ENCODE measurements at regions not wholly inside any gene's neighbourhood (a gene's known extent, or its start where the extent isn't known, plus 50 kb on each side); places are given as distances from the start of the nearest gene placed in this dataset.

DNA sequence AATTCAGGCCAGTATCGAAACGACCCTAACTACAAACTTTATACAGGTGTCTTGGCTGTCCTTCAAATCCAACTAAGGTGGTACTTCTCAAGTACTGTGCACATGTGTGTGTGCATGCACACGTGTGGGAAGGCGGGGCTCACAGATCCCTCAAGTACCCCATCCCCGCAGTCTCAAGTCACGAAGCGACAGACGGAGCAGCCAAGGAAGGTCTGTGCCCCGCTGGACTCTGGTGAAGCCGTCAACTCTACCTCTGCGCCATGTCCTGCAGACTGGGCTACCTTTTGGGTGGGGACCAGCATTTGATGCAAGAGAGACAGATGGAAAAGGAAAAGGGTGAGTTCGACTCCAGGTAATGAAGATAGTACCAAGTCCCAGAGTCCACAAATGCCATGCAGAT is 169.0 kb downstream of the CRYBB2 start:
- no peak overlapping the region for H3K4me3 ChIP-seq (ENCODE audit: control insufficient read depth, low read depth, low read length)
- TF ChIP-seq, protein P1, sequence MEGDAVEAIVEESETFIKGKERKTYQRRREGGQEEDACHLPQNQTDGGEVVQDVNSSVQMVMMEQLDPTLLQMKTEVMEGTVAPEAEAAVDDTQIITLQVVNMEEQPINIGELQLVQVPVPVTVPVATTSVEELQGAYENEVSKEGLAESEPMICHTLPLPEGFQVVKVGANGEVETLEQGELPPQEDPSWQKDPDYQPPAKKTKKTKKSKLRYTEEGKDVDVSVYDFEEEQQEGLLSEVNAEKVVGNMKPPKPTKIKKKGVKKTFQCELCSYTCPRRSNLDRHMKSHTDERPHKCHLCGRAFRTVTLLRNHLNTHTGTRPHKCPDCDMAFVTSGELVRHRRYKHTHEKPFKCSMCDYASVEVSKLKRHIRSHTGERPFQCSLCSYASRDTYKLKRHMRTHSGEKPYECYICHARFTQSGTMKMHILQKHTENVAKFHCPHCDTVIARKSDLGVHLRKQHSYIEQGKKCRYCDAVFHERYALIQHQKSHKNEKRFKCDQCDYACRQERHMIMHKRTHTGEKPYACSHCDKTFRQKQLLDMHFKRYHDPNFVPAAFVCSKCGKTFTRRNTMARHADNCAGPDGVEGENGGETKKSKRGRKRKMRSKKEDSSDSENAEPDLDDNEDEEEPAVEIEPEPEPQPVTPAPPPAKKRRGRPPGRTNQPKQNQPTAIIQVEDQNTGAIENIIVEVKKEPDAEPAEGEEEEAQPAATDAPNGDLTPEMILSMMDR (conservative IDR thresholded peaks at IDR 0.05; ENCODE audit: control insufficient read depth, insufficient read depth, low read depth, low read length) = no peak
- DNase-seq (ENCODE audit: low read depth) = no peak

- TF ChIP-seq, protein P1 (conservative IDR thresholded peaks at IDR 0.05; ENCODE audit: control insufficient read depth, insufficient read depth, low read depth, low read length) = no peak
- no peak for DNase-seq (ENCODE audit: low read depth)
- H3K4me3 ChIP-seq (ENCODE audit: control insufficient read depth, low read depth, low read length) = no peak overlapping the region
These were observed 169.6 kb downstream of the CRYBB2 start for GRCh38 chr22:25388866-25389540.

- TF ChIP-seq, protein P1 (conservative IDR thresholded peaks at IDR 0.05; ENCODE audit: control insufficient read depth, insufficient read depth, low read depth, low read length) = no peak
- no peak overlapping the region for H3K4me3 ChIP-seq (ENCODE audit: control insufficient read depth, low read depth, low read length)
- no peak for DNase-seq (ENCODE audit: low read depth)
These were observed 170.1 kb downstream of the CRYBB2 start for GRCh38 chr22:25389541-25389919.

DNA sequence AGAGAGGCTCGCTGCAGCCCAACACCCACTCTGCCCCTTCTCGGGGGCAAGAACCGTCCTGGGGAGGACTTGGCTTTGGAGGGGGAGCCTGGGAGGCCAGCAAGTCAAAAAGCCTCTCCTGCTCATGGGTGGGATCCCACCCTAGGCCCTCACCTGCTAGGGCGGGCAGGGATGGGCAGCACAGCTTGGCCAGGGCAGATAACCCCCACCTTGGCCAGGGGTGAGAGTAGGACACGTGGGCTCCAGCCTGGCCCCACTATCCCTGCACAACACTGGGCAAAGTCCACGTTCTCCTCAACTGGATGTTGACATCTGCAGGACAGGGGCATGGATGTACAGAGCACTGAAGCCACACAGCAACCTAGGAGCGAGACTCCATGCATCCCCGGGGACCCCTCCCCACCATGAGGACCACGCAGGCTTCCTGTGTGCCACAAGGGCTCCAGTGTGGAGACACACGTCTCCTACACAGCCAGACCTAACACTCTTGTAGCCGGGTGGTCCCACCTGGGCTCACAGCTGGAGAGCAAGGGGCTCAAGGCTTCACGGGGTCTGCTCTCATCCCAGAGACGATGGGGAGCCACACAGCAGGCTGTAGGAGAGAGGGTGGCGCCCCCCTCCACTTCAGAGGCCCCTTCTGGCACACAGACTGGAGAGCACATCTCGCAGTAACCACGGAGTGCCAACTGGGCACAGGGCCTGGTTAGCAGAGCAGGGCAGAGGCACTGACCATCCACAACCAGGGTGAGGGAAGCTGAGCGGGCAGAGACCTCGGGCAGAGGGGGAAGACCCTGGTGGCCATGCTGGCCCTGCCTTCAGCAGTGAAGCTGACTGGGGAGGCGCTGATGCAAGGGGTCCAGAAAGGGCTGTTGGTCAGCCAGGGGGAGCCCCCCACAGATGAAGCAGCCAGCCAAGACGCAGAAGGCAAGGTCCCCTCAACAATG is 171.1 kb downstream of the CRYBB2 start:
- H3K4me3 ChIP-seq (ENCODE audit: control insufficient read depth, low read depth, low read length) = no peak overlapping the region
- no peak for DNase-seq (ENCODE audit: low read depth)
- TF ChIP-seq, protein P1 (conservative IDR thresholded peaks at IDR 0.05; ENCODE audit: control insufficient read depth, insufficient read depth, low read depth, low read length) = no peak

DNA sequence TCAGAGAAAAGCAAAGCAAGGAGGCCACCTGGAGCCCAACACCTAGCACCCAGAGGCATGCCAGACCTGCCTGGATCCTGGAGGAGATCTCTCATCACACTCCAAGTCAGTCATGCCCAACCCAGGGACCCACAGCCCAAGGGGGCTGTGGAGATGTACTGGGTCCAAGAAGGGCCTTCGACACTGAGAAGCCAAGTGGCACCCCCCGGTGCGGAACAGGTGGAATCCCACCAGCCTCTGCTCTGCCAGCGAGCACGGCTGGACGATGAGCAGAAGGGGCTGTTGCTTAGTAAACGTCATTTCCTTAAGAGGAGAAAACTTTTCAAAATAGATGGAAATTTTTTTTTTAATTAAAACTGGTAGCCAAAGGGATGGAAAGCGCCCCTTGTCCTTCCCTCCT is 171.9 kb upstream of the GRK3 start:
- TF ChIP-seq, protein P1 (conservative IDR thresholded peaks at IDR 0.05; ENCODE audit: control insufficient read depth, insufficient read depth, low read depth, low read length) = no peak

DNA sequence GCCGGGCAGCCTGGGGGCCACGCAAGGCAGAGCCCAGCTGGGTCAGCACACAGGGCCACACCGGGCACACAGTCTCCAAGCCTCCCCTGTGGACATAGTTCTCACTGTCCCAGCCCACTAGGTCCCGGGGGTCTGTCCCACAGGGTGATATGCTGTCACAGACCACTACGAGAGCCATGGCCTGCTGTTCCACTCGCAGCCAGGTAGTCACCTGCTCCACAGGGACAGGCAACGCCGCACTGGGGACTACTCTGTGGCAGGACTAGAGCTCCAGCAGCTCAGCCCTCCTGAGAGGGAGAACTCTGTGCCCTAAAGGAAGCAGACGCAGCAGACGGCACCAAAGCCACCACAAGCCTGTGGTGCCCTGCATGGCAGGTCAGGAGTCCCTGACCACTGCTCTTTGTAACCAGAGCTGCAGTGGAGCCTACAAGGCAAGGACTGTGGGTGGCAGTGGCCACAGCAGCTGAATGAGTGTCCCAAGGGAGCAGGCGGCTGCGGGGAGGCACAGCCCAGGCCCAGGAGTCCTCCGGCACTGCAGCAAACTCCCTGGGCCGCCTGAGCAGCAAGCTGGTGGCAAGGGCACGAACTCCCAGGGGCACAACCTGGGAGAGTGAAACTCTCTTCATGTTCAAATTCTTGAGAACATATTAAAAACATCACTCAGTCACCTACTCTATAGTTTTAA is 171.2 kb upstream of the GRK3 start:
- no peak for DNase-seq (ENCODE audit: low read depth)
- TF ChIP-seq, protein P1 (conservative IDR thresholded peaks at IDR 0.05; ENCODE audit: control insufficient read depth, insufficient read depth, low read depth, low read length) = no peak
- no peak overlapping the region for H3K4me3 ChIP-seq (ENCODE audit: control insufficient read depth, low read depth, low read length)

More for the DNA sequence above, 171.9 kb upstream of the GRK3 start:
- DNase-seq (ENCODE audit: low read depth) = no peak
- no peak overlapping the region for H3K4me3 ChIP-seq (ENCODE audit: control insufficient read depth, low read depth, low read length)

Data from fibroblast of mammary gland (primary cell).